AG04450 (cell line): ENCODE measurements at regions not wholly inside any gene's neighbourhood (a gene's known extent, or its start where the extent isn't known, plus 50 kb on each side); places are given as distances from the start of the nearest gene placed in this dataset.
A peak's percentile ranks its signal among the peaks of the same experiment; 100 is the strongest.

ENCODE experiments used
- CTCF ChIA-PET: fragments of 300-600, 350-600 bp; formaldehyde crosslinking; extraction: SDS; loops from one replicate; lab custom pipeline; 2022; ENCODE audit warnings: antibody characterized with exemption, inconsistent platforms; lab: Charles Lee
- POLR2A ChIA-PET: fragments of 350-600 bp; formaldehyde crosslinking; extraction: SDS; loops from one replicate; lab custom pipeline; 2021; ENCODE audit warnings: antibody characterized with exemption, inconsistent platforms; lab: Yijun Ruan, JAX
- DNase-seq: peaks from one replicate; pipeline ENCODE4 v3.0.0-alpha.2; 2011; ENCODE audit warnings: low read depth, low spot score
- H3K27ac ChIP-seq: one replicate; pipeline ENCODE4 v1.5.1; 2012; ENCODE audit warnings: low read depth, low read length, control low read depth
- H3K27me3 ChIP-seq: one replicate; pipeline ENCODE4 v1.6.0; 2012; ENCODE audit warnings: low read length; ENCODE audit not compliant: control insufficient read depth, insufficient read depth
- H3K4me3 ChIP-seq: 2 replicates; pipeline ENCODE4 v1.5.1; 2011; ENCODE audit warnings: mild to moderate bottlenecking, low read depth, low read length, control low read depth
- H3K9me3 ChIP-seq: 2 replicates; pipeline ENCODE4 v1.5.1; 2012; ENCODE audit warnings: low read length; ENCODE audit not compliant: control insufficient read depth, insufficient read depth
- TF ChIP-seq, protein P1 (sequence below): IDR thresholded peaks from 2 replicates; pipeline ENCODE4 v1.5.1; 2011; ENCODE audit warnings: low read depth, low read length, control low read depth, inconsistent platforms

- Histone ChIP-seq H3K4me3 (peak overlapping the region; percentile 7; the same call in 1 of the 2 replicates), H3K27ac (peak overlapping the region; percentile 99), H3K9me3 (peaks cover 4% of the 10 kb centered on the region; the same call in 1 of the 2 replicates), H3K27me3 (no peaks in the 10 kb centered on the region)
- ChIA-PET POLR2A (interaction anchor here (0.5 to 3.1 kb wide), 19 partner anchors 11 to 439 kb away, joined by 3 to 25 read pairs (median 4); partner anchors contain the start of genes ADAM10 and MINDY2), CTCF (interaction anchor here (0.6 to 1.3 kb wide), 3 partner anchors 104 to 993 kb away, joined by 3 to 4 read pairs (median 4); no protein-coding TSS in a partner anchor)
- DNase-seq, result peak; percentile 99
- TF ChIP-seq, protein P1, sequence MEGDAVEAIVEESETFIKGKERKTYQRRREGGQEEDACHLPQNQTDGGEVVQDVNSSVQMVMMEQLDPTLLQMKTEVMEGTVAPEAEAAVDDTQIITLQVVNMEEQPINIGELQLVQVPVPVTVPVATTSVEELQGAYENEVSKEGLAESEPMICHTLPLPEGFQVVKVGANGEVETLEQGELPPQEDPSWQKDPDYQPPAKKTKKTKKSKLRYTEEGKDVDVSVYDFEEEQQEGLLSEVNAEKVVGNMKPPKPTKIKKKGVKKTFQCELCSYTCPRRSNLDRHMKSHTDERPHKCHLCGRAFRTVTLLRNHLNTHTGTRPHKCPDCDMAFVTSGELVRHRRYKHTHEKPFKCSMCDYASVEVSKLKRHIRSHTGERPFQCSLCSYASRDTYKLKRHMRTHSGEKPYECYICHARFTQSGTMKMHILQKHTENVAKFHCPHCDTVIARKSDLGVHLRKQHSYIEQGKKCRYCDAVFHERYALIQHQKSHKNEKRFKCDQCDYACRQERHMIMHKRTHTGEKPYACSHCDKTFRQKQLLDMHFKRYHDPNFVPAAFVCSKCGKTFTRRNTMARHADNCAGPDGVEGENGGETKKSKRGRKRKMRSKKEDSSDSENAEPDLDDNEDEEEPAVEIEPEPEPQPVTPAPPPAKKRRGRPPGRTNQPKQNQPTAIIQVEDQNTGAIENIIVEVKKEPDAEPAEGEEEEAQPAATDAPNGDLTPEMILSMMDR, result no peak
Measured at GRCh38 chr15:58331913-58332675, 99.7 kb upstream of the LIPC start.

GRCh38 chr15:58332676-58333400, 99.0 kb upstream of the LIPC start:
- POLR2A ChIA-PET, result interaction anchor here (0.6 to 3.1 kb wide), 15 partner anchors 10 to 438 kb away, joined by 3 to 25 read pairs (median 5); partner anchors contain the start of genes ADAM10 and MINDY2
- peak overlapping the region; percentile 99 for H3K27ac ChIP-seq
- peak; percentile 74 for DNase-seq
- CTCF ChIA-PET, result interaction anchor here (0.6 to 1.2 kb wide), 2 partner anchors 63 to 993 kb away, joined by 3 to 4 read pairs; no protein-coding TSS in a partner anchor
- H3K4me3 ChIP-seq, result no peak overlapping the region
- no peaks in the 10 kb centered on the region for H3K27me3 ChIP-seq
- TF ChIP-seq, protein P1, result no peak
- peaks cover 4% of the 10 kb centered on the region; the same call in 1 of the 2 replicates for H3K9me3 ChIP-seq

- CTCF ChIA-PET, result no interaction called here
- Histone ChIP-seq H3K4me3 (no peak overlapping the region), H3K9me3 (peaks cover 4% of the 10 kb centered on the region; the same call in 1 of the 2 replicates), H3K27ac (no peak overlapping the region), H3K27me3 (no peaks in the 10 kb centered on the region)
- POLR2A ChIA-PET, result interaction anchor here (0.8 kb wide), 1 partner anchor 21 kb away, joined by 3 read pairs; no protein-coding TSS in a partner anchor
- TF ChIP-seq, protein P1, result no peak
- DNase-seq, result no peak
Measured at GRCh38 chr15:58334803-58335202, 97.0 kb upstream of the LIPC start.

DNA sequence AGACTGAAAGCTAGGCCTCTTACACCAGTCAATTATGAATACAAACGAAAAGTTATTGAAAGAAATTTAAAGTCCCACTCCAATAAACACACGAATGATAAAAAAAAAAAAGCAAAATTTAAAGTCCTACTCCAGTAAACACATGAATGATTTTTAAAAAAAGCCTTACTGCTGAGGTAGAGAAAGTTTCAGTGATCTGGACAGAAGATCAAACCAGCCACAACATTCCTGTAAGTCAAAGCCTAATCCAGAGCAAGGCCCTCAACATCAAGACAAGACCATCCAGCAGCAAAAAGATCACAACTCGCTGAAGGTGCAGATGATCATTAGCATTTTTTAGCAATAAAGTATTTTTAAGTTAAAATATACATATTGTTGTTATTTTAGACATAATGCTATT, 95.6 kb upstream of the LIPC start:
- POLR2A ChIA-PET, result no interaction called here
- TF ChIP-seq, protein P1, result no peak

More for the DNA sequence above, 95.6 kb upstream of the LIPC start:
- H3K9me3 ChIP-seq, result peaks cover 4% of the 10 kb centered on the region; the same call in 1 of the 2 replicates
- CTCF ChIA-PET, result no interaction called here
- no peaks in the 10 kb centered on the region for H3K27me3 ChIP-seq
- no peak overlapping the region for H3K4me3 ChIP-seq
- H3K27ac ChIP-seq, result no peak overlapping the region
- DNase-seq, result no peak
